Calu3 (cell line): ENCODE measurements at regions not wholly inside any gene's neighbourhood (a gene's known extent, or its start where the extent isn't known, plus 50 kb on each side); places are given as distances from the start of the nearest gene placed in this dataset.

Experiments
- BruUV-seq: library from RNA; stranded (reverse); fragments of 400-500 nt; replicated peaks from 2 replicates; lab custom pipeline; 2021; lab: Mats Ljungman, UMichigan
- CTCF ChIA-PET: fragments of 300-600 bp; sonication (Branson Sonifier 250); formaldehyde crosslinking; loops from one replicate; lab custom pipeline; 2022; ENCODE audit warnings: antibody characterized with exemption; lab: Charles Lee
- DNase-seq: peaks from one replicate; pipeline ENCODE4 v3.0.0; 2022
- H3K27ac Mint-ChIP-seq: one replicate; pipeline ENCODE4 v1.8.0; 2022; ENCODE audit warnings: mixed read lengths; ENCODE audit not compliant: unreplicated experiment
- H3K27me3 Mint-ChIP-seq: one replicate; pipeline ENCODE4 v1.8.0; 2022; ENCODE audit warnings: mixed read lengths; ENCODE audit not compliant: unreplicated experiment
- H3K36me3 Mint-ChIP-seq: one replicate; pipeline ENCODE4 v1.8.0; 2022; ENCODE audit warnings: mild to moderate bottlenecking, moderate library complexity, mixed read lengths; ENCODE audit not compliant: insufficient read depth, unreplicated experiment
- H3K4me1 Mint-ChIP-seq: one replicate; pipeline ENCODE4 v1.8.0; 2022; ENCODE audit warnings: mild to moderate bottlenecking, low read depth, mixed read lengths; ENCODE audit not compliant: unreplicated experiment
- H3K4me3 Mint-ChIP-seq: one replicate; pipeline ENCODE4 v1.8.0; 2022; ENCODE audit warnings: mild to moderate bottlenecking, low read depth, moderate library complexity, mixed read lengths; ENCODE audit not compliant: unreplicated experiment
- H3K9me3 Mint-ChIP-seq: one replicate; pipeline ENCODE4 v1.8.0; 2022; ENCODE audit warnings: low read depth, mixed read lengths; ENCODE audit not compliant: unreplicated experiment
- CTCF ChIP-seq: fragments of 200-600 bp; IDR thresholded peaks from one replicate; pipeline ENCODE4 v1.8.0; 2022; ENCODE audit warnings: antibody characterized with exemption; ENCODE audit not compliant: unreplicated experiment
- intact Hi-C: fragments of 100-400 bp; cut with micrococcal nuclease; formaldehyde crosslinking; loops from one replicate; pipeline ENCODE4 v1.10.0; 2022; ENCODE audit not compliant: unreplicated experiment

- TF ChIP-seq CTCF: no peak
- DNase-seq: no peak
- BruUV-seq: no TSS peak
- Mint-ChIP-seq H3K9me3 (no peaks in the 10 kb centered on the region), H3K27me3 (no peaks in the 10 kb centered on the region), H3K4me1 (no peaks in the 10 kb centered on the region), H3K36me3 (no peaks in the 10 kb centered on the region), H3K27ac (no peak overlapping the region), H3K4me3 (no peak overlapping the region)
- intact Hi-C loops: no loop called here
- CTCF ChIA-PET: interaction anchor here (0.7 kb wide), 1 partner anchor 63 kb away, joined by 3 read pairs; no protein-coding TSS in a partner anchor
Observed at GRCh38 chr6:81896525-81897503, 144.3 kb upstream of the TENT5A start.

- Mint-ChIP-seq H3K27ac (no peak overlapping the region), H3K36me3 (no peaks in the 10 kb centered on the region), H3K27me3 (no peaks in the 10 kb centered on the region), H3K4me1 (no peaks in the 10 kb centered on the region), H3K9me3 (no peaks in the 10 kb centered on the region), H3K4me3 (no peak overlapping the region)
- CTCF ChIA-PET: interaction anchor here (0.6 kb wide), 1 partner anchor 48 kb away, joined by 5 read pairs; no protein-coding TSS in a partner anchor
- BruUV-seq: no TSS peak
- no peak for TF ChIP-seq CTCF
- intact Hi-C loops: no loop called here
- no peak for DNase-seq
Observed at GRCh38 chr6:81895511-81896185, 143.2 kb upstream of the TENT5A start.

- no peaks in the 10 kb centered on the region for H3K9me3 Mint-ChIP-seq
- DNase-seq: no peak
- no peaks in the 10 kb centered on the region for H3K4me1 Mint-ChIP-seq
- no peaks in the 10 kb centered on the region for H3K36me3 Mint-ChIP-seq
- no peak overlapping the region for H3K4me3 Mint-ChIP-seq
- H3K27ac Mint-ChIP-seq: no peak overlapping the region
- no peaks in the 10 kb centered on the region for H3K27me3 Mint-ChIP-seq
- intact Hi-C loops: no loop called here
- CTCF ChIA-PET: no interaction called here
- no peak for TF ChIP-seq CTCF
- no TSS peak for BruUV-seq
Observed at GRCh38 chr6:81894788-81895271, 142.3 kb upstream of the TENT5A start.

GRCh38 chr6:81894306-81894705 lies 141.8 kb upstream of the TENT5A start:
- H3K9me3 Mint-ChIP-seq: no peaks in the 10 kb centered on the region
- no peaks in the 10 kb centered on the region for H3K36me3 Mint-ChIP-seq
- CTCF ChIA-PET: interaction anchor here (0.6 kb wide), 1 partner anchor 110 kb away, joined by 4 read pairs; no protein-coding TSS in a partner anchor
- H3K27ac Mint-ChIP-seq: no peak overlapping the region
- intact Hi-C loops: no loop called here
- no peak for DNase-seq
- no TSS peak for BruUV-seq
- H3K4me3 Mint-ChIP-seq: no peak overlapping the region
- H3K4me1 Mint-ChIP-seq: no peaks in the 10 kb centered on the region
- H3K27me3 Mint-ChIP-seq: no peaks in the 10 kb centered on the region
- TF ChIP-seq CTCF: no peak
